Uterus (tissue), 3 donors: ENCODE measurements at regions not wholly inside any gene's neighbourhood (a gene's known extent, or its start where the extent isn't known, plus 50 kb on each side); places are given as distances from the start of the nearest gene placed in this dataset.

ENCODE experiments used
- DNase-seq, 2 donors: peaks; one replicate each; pipeline ENCODE4 v3.0.0-alpha.2; 2019 to 2020
- H3K27ac ChIP-seq, 2 donors: fragments of 200-600 bp; sonication (generic); 1 replicate in 1 of 2; 2 replicates in 1 of 2; pipeline ENCODE4 v1.5.1; 2016 to 2018
- H3K27me3 ChIP-seq, 2 donors: fragments of 200-600 bp; sonication (generic); one replicate each; pipeline ENCODE4 v1.5.1; 2018 to 2019; ENCODE audit warnings: control low read depth in 1 of 2
- H3K36me3 ChIP-seq, 2 donors: fragments of 200-600 bp; sonication (generic); one replicate each; pipeline ENCODE4 v1.5.1; 2019; ENCODE audit warnings: control low read depth in 1 of 2
- H3K4me1 ChIP-seq, 2 donors: fragments of 200-600 bp; sonication (generic); one replicate each; pipeline ENCODE4 v1.5.1; 2018 to 2019; ENCODE audit warnings: control low read depth in 1 of 2
- H3K4me3 ChIP-seq, 2 donors: fragments of 200-600 bp; sonication (generic); 1 replicate in 1 of 2; 2 replicates in 1 of 2; pipeline ENCODE4 v1.5.1; 2018 to 2019; ENCODE audit warnings: mild to moderate bottlenecking in 1 of 2
- H3K9me3 ChIP-seq, 2 donors: fragments of 200-600 bp; sonication (generic); one replicate each; pipeline ENCODE4 v1.5.1; 2019; ENCODE audit warnings: control low read depth in 1 of 2
- POLR2A ChIP-seq, 2 donors: fragments of 450-650 bp; IDR thresholded peaks; one replicate each; pipeline ENCODE4 v1.6.1; 2016; ENCODE audit warnings: antibody characterized with exemption in 2 of 2, mild to moderate bottlenecking in 1 of 2, moderate library complexity in 1 of 2
- intact Hi-C: fragments of 100-400 bp; cut with DNase I; formaldehyde crosslinking; loops from one replicate; pipeline ENCODE4 v1.15.1; 2023; ENCODE audit warnings: low total_unique reads
- TF ChIP-seq, protein P1 (sequence below), 4 experiments: fragments of 200-600 bp in 2 of 4; fragments of 450-650 bp in 2 of 4; sonication (generic) in 2 of 4; IDR thresholded peaks; one replicate each; pipeline ENCODE4 v1.5.1; 2016 to 2019; ENCODE audit warnings: antibody characterized with exemption in 4 of 4, mild to moderate bottlenecking in 2 of 4, moderate library complexity in 1 of 4
- donor health status: DM: yes; HTN: yes; CAD: no.

DNA sequence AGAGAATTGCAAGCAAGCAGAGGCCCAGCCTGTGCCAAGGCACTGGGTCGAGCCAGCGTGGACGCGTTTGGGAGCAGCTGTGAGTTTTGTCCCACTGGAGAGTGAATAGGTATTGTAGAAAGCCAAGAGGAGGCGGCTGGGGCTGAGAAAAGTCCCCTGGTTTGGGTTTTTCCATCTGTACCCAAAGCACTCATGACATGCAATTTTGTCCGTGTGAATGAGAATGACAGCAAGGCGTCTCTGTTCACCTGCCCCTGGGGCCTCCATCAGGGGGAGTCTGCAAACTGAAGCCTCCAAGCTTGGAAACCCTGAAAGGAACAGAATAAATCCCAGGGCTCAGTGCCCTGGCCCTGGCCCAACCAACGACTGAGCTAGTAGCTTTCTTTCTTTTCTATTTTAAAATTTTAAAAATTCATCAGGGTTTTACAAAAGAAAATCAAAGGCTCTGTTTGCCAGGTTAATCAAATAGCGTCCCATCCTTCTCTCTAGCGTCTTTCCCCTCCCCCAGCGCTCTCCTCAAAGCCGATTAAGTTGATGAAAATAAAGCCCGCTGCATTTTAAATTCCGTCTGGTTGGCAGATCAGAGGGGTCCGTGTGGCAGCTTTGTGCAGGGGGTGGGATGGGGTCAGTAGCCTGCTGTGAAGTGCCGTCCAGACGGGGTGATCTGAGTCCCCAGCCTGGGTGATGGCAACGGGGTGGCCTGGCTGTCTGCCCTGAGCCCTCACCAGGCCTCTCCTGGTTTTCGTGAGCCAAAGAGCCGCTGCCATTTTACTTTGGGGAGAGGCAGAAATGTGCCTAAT is 171.0 kb downstream of the KATNIP start:
- Histone ChIP-seq H3K36me3 (no peaks in the 10 kb centered on the region), H3K27me3 (no peaks in the 10 kb centered on the region), H3K4me3 (peak overlapping the region in 1 of 2 donors; percentile 8), H3K9me3 (no peaks in the 10 kb centered on the region), H3K27ac (peak overlapping the region; percentile 60 to 76), H3K4me1 (no peaks in the 10 kb centered on the region)
- TF ChIP-seq, protein P1, sequence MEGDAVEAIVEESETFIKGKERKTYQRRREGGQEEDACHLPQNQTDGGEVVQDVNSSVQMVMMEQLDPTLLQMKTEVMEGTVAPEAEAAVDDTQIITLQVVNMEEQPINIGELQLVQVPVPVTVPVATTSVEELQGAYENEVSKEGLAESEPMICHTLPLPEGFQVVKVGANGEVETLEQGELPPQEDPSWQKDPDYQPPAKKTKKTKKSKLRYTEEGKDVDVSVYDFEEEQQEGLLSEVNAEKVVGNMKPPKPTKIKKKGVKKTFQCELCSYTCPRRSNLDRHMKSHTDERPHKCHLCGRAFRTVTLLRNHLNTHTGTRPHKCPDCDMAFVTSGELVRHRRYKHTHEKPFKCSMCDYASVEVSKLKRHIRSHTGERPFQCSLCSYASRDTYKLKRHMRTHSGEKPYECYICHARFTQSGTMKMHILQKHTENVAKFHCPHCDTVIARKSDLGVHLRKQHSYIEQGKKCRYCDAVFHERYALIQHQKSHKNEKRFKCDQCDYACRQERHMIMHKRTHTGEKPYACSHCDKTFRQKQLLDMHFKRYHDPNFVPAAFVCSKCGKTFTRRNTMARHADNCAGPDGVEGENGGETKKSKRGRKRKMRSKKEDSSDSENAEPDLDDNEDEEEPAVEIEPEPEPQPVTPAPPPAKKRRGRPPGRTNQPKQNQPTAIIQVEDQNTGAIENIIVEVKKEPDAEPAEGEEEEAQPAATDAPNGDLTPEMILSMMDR (IDR thresholded peaks at IDR 0.05), result no peak
- no peak for TF ChIP-seq POLR2A (IDR thresholded peaks at IDR 0.05)
- intact Hi-C loops, result no loop called here
- peak in 1 of 2 donors; percentile 48 for DNase-seq

DNA sequence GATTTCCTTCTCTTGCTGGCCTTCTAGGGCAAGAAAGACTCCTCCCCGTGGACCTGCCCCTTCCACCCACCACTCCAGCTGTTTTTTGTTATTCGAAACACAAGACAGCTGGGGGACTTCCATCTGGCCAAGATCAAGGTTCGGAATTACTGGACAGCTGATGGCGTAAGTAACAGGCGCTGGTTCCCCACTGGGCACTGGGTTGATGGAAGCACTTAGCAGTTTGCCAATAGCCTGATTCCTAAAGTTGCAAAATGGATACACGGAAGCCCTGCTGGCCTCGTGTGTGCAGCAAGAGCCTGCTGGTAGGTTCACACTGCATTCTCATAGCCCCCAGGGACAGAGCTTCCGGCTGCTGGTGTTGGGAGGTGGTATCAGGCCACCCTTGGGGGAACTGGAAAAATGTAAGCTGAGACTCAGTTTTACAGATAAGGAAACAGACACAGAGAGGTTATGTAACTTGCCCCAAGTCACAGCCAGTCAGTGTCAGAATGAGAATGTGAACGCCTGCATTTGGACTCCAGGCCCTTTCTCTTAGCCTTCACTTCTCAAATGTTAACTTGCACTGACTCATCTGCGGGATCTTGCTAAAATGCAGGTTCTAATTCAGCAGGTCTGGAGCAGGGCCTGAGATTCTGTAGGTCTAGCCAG is 171.7 kb downstream of the KATNIP start:
- TF ChIP-seq, protein P1 (IDR thresholded peaks at IDR 0.05), result no peak
- TF ChIP-seq POLR2A (IDR thresholded peaks at IDR 0.05), result no peak
- peak overlapping the region; percentile 60 to 76 for H3K27ac ChIP-seq
- no peaks in the 10 kb centered on the region for H3K9me3 ChIP-seq
- no peaks in the 10 kb centered on the region for H3K27me3 ChIP-seq
- no peaks in the 10 kb centered on the region for H3K36me3 ChIP-seq
- intact Hi-C loops, result no loop called here
- H3K4me1 ChIP-seq, result no peaks in the 10 kb centered on the region
- H3K4me3 ChIP-seq, result peak overlapping the region in 1 of 2 donors; percentile 8
- peak; percentile 76 to 82 for DNase-seq

DNA sequence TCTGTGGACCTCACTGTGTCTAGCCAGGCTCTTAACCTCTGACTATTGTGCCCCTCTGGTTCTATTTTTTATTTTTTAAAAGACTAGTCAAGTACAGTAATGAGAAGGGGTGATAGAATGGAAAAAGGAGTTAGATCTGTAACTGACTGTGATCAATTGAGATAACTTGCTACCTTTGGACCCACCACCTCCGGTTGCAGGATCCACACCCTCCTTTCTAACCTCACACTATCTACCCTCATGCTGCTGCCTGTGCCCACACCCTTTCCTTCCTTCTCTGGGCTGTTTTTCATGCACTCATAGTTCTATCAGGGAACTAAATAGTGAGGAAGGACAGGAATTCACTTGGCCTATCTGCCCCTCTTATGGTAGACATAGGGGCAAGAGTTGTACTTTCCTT is 172.3 kb downstream of the KATNIP start:
- Histone ChIP-seq H3K4me3 (no peak overlapping the region), H3K9me3 (no peaks in the 10 kb centered on the region), H3K27me3 (no peaks in the 10 kb centered on the region), H3K36me3 (no peaks in the 10 kb centered on the region), H3K4me1 (no peaks in the 10 kb centered on the region), H3K27ac (peak overlapping the region; percentile 15 to 60)
- intact Hi-C loops, result no loop called here
- TF ChIP-seq POLR2A (IDR thresholded peaks at IDR 0.05), result no peak
- TF ChIP-seq, protein P1 (IDR thresholded peaks at IDR 0.05), result no peak
- no peak for DNase-seq

DNA sequence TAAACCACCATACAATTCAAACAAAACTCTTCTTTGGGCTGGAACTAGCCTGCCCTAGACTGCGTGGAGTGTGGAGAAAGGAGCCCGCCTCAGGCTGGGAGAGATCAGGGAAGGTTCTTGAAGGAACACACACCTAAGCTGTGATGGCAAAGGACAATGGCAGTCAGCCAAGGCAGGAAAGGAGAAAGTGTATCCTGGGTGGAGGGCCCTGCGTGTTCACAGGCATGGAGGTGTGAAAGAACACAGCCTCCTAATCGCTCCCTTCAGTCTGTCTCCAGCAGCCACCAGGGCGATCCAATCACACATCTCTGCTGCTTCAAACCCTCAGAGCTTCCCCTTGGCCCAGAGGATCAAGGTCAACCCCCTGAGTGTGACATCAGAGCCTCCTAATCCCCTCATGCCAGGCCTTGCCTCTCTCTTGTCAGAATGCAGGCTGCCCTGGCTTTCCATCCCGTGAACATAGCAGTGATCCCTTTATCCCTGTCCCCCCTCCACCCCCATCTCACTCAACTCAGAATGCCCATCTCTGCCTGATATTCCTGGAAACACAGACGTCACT is 173.0 kb downstream of the KATNIP start:
- no peaks in the 10 kb centered on the region for H3K36me3 ChIP-seq
- H3K4me1 ChIP-seq, result no peaks in the 10 kb centered on the region
- DNase-seq, result no peak
- intact Hi-C loops, result no loop called here
- TF ChIP-seq POLR2A (IDR thresholded peaks at IDR 0.05), result no peak
- TF ChIP-seq, protein P1 (IDR thresholded peaks at IDR 0.05), result no peak
- no peaks in the 10 kb centered on the region for H3K9me3 ChIP-seq
- no peaks in the 10 kb centered on the region for H3K27me3 ChIP-seq
- no peak overlapping the region for H3K4me3 ChIP-seq
- H3K27ac ChIP-seq, result no peak overlapping the region
